ENCODE measurements at regions not wholly inside any gene's neighbourhood (a gene's known extent, or its start where the extent isn't known, plus 50 kb on each side); places are given as distances from the start of the nearest gene placed in this dataset.

DNA sequence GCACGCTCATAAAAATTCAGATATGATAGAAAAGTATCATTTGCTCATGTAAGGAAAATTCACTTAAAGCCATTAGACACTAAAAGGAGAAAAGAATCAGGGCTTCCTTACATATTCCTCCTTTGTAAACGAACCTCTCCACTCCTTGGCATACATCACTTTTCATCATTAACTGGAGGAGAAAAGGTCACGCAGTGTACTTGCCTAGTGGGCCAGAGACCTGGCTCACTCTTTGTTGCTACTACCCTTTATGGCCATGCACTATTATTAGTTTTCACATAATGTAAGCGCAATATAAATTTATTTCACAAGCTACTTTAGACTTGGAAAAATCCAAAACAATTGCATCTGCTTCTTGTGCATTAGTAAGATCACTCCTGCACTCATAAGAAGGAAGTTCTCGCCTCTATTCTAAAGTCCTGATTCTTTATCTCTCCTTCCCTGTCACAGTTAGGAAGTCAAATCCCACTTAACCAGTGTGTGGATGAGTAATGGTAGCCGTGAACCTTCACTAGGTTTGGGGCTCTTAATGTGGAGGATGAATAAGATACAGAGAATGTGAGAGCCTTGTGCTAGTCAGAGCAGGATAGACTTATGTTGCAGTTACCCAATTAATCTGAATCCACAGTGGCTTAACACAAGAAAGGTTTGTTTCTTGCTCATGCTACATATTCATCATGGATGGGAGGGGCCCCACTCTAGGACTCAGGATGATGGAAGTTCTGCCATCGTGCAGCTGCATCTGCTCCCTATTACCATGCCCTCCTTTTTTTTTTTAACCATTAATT, 115.0 kb upstream of the GLS start:
- Histone ChIP-seq H3K27ac (ENCODE audit: low read length) (peak overlapping the region; percentile 46), H3K4me1 (ENCODE audit: control insufficient read depth, insufficient read depth, low read length) (no peaks in the 10 kb centered on the region), H3K27me3 (ENCODE audit: control insufficient read depth, insufficient read depth) (no peaks in the 10 kb centered on the region), H3K9me3 (ENCODE audit: control insufficient read depth, low read length) (no peaks in the 10 kb centered on the region), H3K4me3 (ENCODE audit: low read length) (no peak overlapping the region)
- ATAC-seq (peak in 1 of 2 donors; percentile 65), DNase-seq (no peak)
- intact Hi-C loops (cut with DNase I): no loop called here
- WGBS: 71% methylated on average over 7 of the region's 7 CpGs

DNA sequence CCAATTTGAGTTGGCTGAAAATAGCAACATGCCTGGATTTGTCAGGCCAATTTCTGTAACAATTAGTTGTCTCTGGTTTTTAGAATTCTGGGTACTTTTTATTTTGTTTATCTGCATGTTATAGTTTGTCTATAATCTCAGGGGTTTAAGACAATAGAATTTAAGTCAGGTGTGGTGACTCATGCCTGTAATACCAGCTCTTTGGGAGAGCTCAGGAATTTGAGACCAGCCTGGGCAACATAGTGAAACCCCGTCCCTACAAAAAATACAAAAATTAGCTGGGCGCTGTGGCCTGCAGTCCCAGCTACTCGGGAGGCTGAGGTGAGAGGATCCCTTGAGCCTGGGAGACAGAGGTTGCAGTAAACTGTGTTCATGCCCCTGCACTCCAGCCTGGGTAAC, 114.4 kb upstream of the GLS start:
- no peaks in the 10 kb centered on the region for H3K4me1 ChIP-seq (ENCODE audit: control insufficient read depth, insufficient read depth, low read length)
- 98% methylated on average over 3 of the region's 3 CpGs for WGBS
- H3K27ac ChIP-seq (ENCODE audit: low read length): no peak overlapping the region
- H3K4me3 ChIP-seq (ENCODE audit: low read length): no peak overlapping the region
- ATAC-seq: no peak
- intact Hi-C loops (cut with DNase I): no loop called here
- DNase-seq: no peak
- H3K27me3 ChIP-seq (ENCODE audit: control insufficient read depth, insufficient read depth): no peaks in the 10 kb centered on the region
- no peaks in the 10 kb centered on the region for H3K9me3 ChIP-seq (ENCODE audit: control insufficient read depth, low read length)

DNA sequence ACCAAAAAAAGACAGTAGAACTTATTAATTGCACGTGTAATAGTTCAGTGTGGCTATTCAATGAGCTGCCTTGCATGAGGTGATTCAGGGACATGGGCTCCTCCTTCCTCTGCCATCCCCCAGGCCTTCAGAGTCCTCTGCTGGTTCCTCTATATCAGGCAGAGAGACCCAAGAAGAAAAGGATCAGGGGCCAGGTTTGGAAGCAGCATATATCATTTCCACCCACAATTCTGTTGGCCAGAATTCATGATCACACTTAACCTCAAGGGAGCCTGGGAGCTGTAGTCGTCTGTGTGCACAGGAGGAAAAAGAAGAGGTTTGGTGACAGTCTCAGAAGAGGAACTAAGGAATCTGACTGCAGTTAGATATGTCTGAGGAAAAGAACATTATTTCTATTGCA, 114.0 kb upstream of the GLS start:
- 36% methylated on average over 2 of the region's 2 CpGs for WGBS
- ATAC-seq: peak in 1 of 2 donors; percentile 27
- intact Hi-C loops (cut with DNase I): no loop called here
- H3K4me3 ChIP-seq (ENCODE audit: low read length): no peak overlapping the region
- no peaks in the 10 kb centered on the region for H3K27me3 ChIP-seq (ENCODE audit: control insufficient read depth, insufficient read depth)
- no peak overlapping the region for H3K27ac ChIP-seq (ENCODE audit: low read length)
- no peaks in the 10 kb centered on the region for H3K4me1 ChIP-seq (ENCODE audit: control insufficient read depth, insufficient read depth, low read length)
- H3K9me3 ChIP-seq (ENCODE audit: control insufficient read depth, low read length): no peaks in the 10 kb centered on the region
- DNase-seq: no peak

DNA sequence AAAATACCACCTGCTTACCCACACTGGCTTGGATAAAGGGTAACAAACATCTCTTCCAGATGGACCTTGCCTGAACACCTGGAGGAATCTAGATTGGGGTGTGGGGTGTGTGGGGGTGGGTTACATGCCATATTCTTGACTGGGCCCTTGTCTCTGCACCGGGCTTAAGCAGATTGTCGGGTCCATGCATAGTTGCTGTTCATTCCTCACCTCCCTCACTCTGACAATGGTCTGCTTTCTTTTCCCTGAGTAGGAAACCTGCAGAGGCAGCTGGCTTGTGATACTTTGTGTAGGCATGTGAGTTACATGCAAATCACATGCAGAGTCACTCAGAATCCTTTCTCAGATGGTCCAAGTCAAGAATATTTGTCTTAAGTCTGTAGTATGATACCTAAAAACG, 112.8 kb upstream of the GLS start:
- DNase-seq (no peak), ATAC-seq (no peak)
- Histone ChIP-seq H3K9me3 (ENCODE audit: control insufficient read depth, low read length) (no peaks in the 10 kb centered on the region), H3K4me3 (ENCODE audit: low read length) (no peak overlapping the region), H3K4me1 (ENCODE audit: control insufficient read depth, insufficient read depth, low read length) (no peaks in the 10 kb centered on the region), H3K27ac (ENCODE audit: low read length) (no peak overlapping the region), H3K27me3 (ENCODE audit: control insufficient read depth, insufficient read depth) (no peaks in the 10 kb centered on the region)
- WGBS: 69% methylated on average over 3 of the region's 3 CpGs
- intact Hi-C loops (cut with DNase I): no loop called here

DNA sequence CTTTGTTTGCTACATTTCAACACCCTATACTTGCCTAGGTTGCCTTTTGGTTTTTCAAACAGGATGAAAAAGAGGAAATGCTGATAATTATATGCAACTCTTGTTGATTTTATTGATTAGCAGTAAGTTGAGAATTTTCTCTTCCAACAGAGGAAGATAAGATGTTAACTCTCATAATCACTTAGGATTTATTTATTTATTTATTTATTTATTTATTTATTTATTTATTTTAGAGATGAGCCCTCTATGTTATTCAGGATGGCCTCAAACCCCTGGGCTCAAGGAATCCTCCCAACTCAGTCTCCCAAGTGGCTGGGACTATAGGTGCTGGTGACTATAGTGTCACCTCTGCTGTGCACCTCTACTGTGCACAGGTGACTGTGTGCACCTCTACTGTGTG, 111.4 kb upstream of the GLS start:
- intact Hi-C loops (cut with DNase I): no loop called here
- Histone ChIP-seq H3K4me3 (ENCODE audit: low read length) (no peak overlapping the region), H3K9me3 (ENCODE audit: control insufficient read depth, low read length) (no peaks in the 10 kb centered on the region), H3K27me3 (ENCODE audit: control insufficient read depth, insufficient read depth) (no peaks in the 10 kb centered on the region), H3K4me1 (ENCODE audit: control insufficient read depth, insufficient read depth, low read length) (no peaks in the 10 kb centered on the region), H3K27ac (ENCODE audit: low read length) (no peak overlapping the region)
- DNase-seq: no peak
- ATAC-seq: no peak

DNA sequence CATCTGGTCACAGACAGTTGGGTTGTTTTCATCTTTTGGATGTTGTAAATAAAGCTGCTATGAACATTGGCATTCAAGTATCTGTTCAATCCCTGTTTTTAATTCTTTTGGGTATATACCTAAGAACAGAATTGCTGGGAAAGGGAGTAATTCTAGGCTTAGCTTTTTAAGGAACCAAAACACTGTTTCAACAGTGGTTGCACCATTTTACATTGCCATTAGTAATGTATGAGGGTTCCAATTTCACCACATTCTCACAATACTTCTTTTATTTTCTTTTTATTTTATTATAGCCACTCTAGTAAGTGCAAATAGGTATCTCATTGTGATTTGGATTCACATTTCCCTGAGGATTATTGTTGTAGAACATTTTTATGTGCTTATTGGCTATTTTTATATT, 108.9 kb upstream of the GLS start:
- intact Hi-C loops (cut with DNase I): no loop called here
- no peak for DNase-seq
- no peak for ATAC-seq
- H3K9me3 ChIP-seq (ENCODE audit: control insufficient read depth, low read length): no peaks in the 10 kb centered on the region
- no peak overlapping the region for H3K4me3 ChIP-seq (ENCODE audit: low read length)
- H3K27ac ChIP-seq (ENCODE audit: low read length): no peak overlapping the region
- no peaks in the 10 kb centered on the region for H3K4me1 ChIP-seq (ENCODE audit: control insufficient read depth, insufficient read depth, low read length)
- H3K27me3 ChIP-seq (ENCODE audit: control insufficient read depth, insufficient read depth): no peaks in the 10 kb centered on the region

DNA sequence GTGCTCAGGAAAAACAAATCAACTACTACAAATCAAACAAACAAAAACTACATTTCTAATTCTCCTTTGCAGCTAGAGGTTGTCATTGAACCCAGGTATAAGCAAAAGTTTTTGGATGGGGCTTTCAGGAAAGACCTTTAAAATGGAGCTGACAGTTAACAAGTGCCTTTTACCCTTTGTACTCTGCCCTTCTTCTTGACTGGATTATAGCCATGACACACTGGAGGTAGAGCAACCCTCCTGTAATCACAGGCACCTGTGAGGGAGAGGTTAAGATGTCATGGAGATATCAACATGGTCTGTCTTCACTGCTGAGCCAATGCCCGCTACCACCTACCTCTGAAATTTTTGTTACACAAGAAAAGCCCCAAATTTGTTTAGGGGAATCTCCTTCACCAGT, 100.0 kb upstream of the GLS start:
- WGBS: 100% methylated on average over 1 of the region's 1 CpG
- ATAC-seq (no peak), DNase-seq (no peak)
- no peak overlapping the region for H3K27ac ChIP-seq (ENCODE audit: low read length)
- no peaks in the 10 kb centered on the region for H3K4me1 ChIP-seq (ENCODE audit: control insufficient read depth, insufficient read depth, low read length)
- H3K4me3 ChIP-seq (ENCODE audit: low read length): no peak overlapping the region
- H3K9me3 ChIP-seq (ENCODE audit: control insufficient read depth, low read length): no peaks in the 10 kb centered on the region
- H3K27me3 ChIP-seq (ENCODE audit: control insufficient read depth, insufficient read depth): no peaks in the 10 kb centered on the region
- intact Hi-C loops (cut with DNase I): loop anchor here in 3 of 4 donors (5.0 to 10.0 kb wide), 3 partner anchors 244 to 254 kb away; no protein-coding TSS in a partner anchor

DNA sequence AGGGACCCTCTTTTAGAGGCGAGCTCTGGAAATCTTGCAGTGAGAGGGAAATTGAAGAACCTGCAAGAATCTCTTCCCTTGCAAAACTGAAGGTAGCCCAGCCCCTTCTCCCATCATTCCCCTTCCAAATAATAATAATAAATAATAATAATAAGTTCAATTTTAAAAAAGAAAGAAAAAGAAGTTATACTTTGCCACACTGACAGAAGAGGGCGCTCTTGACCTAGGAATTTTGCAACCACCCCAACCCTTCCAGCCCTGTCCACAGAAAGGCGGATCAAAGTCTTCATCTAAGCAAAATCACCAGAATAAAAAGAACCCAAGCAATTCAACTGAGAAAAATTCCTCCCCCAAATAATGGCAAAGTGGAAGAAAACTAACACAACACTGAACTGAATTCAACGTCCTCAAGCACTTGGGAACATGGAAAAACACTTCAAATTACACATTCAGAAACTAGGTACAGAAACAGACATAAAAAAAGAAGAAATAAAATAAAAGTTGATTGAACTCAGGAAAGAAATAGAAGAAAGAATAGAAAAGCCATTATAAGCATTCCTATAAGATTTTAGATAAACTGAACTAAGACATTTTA, 98.9 kb upstream of the GLS start:
- no peaks in the 10 kb centered on the region for H3K4me1 ChIP-seq (ENCODE audit: control insufficient read depth, insufficient read depth, low read length)
- WGBS: 41% methylated on average over 4 of the region's 4 CpGs
- DNase-seq (peak in 1 of 3 donors; percentile 19), ATAC-seq (peak; percentile 64 to 70)
- H3K27me3 ChIP-seq (ENCODE audit: control insufficient read depth, insufficient read depth): no peaks in the 10 kb centered on the region
- H3K27ac ChIP-seq (ENCODE audit: low read length): no peak overlapping the region
- intact Hi-C loops (cut with DNase I): loop anchor here in 3 of 4 donors (2.0 to 10.0 kb wide), 4 partner anchors 21 to 253 kb away; no protein-coding TSS in a partner anchor
- no peak overlapping the region for H3K4me3 ChIP-seq (ENCODE audit: low read length)
- H3K9me3 ChIP-seq (ENCODE audit: control insufficient read depth, low read length): no peaks in the 10 kb centered on the region

DNA sequence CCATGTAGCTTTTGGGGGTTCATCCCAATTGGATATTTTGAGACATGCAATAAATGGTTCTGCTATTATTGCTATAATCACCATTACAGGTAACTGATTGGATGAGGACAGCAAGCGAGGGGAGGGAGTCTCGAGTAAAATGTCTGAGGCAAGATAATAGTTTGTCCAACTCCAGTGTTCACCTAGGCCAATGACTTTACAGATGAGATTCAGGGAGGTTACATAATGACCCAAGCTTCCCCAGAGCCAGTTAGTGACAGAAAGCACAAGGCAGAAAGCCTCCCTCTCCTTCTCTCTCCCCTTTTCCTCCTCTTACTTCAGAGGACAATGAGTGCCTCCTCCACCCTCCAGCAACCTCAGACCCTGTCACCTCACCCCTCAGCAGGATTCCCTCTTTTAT, 98.4 kb upstream of the GLS start:
- Histone ChIP-seq H3K4me1 (ENCODE audit: control insufficient read depth, insufficient read depth, low read length) (no peaks in the 10 kb centered on the region), H3K9me3 (ENCODE audit: control insufficient read depth, low read length) (no peaks in the 10 kb centered on the region), H3K4me3 (ENCODE audit: low read length) (no peak overlapping the region), H3K27me3 (ENCODE audit: control insufficient read depth, insufficient read depth) (no peaks in the 10 kb centered on the region), H3K27ac (ENCODE audit: low read length) (no peak overlapping the region)
- 96% methylated on average over 2 of the region's 2 CpGs for WGBS
- DNase-seq (no peak), ATAC-seq (no peak)
- intact Hi-C loops (cut with DNase I): loop anchor here in 3 of 4 donors (2.0 to 10.0 kb wide), 4 partner anchors 21 to 253 kb away; no protein-coding TSS in a partner anchor

DNA sequence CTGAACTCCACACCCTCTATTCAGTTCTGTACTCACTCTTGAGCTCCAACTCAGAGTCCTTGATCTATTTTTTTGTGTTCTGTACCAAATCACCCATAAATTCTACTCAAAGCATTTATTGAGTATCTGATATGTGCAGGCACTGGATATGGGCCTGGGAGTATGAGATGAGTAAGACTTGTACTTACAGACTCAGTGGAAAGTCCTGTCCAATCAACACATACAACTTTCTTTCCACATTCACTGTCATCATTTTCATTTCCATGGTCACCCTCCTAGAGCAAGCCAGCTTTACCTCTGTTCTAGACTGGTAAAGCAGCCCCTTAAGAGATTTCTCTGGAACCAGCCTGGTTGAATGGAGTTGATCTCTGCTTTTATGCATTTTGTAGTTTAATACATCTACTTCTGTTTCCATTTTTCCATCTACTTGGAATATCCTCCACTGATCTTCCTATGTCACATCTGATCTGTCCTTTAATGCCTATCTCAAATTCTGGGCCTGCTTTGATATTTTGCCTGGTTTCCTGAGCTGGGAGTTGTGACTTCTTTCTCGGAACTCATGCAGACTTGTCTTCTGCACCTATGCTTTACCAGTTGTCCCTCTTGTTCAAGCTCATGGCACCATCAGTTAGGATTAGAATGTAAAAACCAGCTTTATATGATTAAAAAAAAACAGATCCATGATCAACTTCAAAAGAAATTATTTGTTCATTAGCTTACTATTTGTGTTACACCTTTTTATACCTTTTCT, 96.9 kb upstream of the GLS start:
- DNase-seq: no peak
- H3K4me1 ChIP-seq (ENCODE audit: control insufficient read depth, insufficient read depth, low read length): no peaks in the 10 kb centered on the region
- no peak overlapping the region for H3K27ac ChIP-seq (ENCODE audit: low read length)
- WGBS: 100% methylated on average over 1 of the region's 1 CpG
- no peak overlapping the region for H3K4me3 ChIP-seq (ENCODE audit: low read length)
- ATAC-seq: no peak
- intact Hi-C loops (cut with DNase I): loop anchor here in 3 of 4 donors (2.0 to 10.0 kb wide), 4 partner anchors 19 to 251 kb away; no protein-coding TSS in a partner anchor
- H3K9me3 ChIP-seq (ENCODE audit: control insufficient read depth, low read length): no peaks in the 10 kb centered on the region
- no peaks in the 10 kb centered on the region for H3K27me3 ChIP-seq (ENCODE audit: control insufficient read depth, insufficient read depth)

DNA sequence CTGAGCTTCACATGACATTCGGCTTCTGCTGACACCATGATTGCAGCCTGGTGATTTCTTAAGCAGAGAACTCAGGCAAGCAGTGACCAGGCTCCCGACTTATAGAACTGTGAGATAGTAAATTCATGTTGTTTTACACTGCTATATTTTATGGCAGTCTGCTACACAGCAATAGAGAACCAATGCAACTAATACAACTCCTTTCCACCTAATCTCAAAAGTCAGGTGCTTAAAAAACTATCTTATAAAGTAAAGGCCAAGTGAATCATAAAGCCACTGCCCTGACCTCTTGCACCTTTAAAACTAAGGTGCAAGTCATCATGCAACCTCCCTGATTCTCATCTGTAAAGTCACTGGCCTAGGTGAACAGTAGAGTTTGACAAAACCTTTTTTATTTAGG, 95.3 kb upstream of the GLS start:
- intact Hi-C loops (cut with DNase I): loop anchor here in 2 of 4 donors (10.0 kb wide), 2 partner anchors 239 to 249 kb away; no protein-coding TSS in a partner anchor
- WGBS: 98% methylated on average over 2 of the region's 2 CpGs
- H3K27me3 ChIP-seq (ENCODE audit: control insufficient read depth, insufficient read depth): no peaks in the 10 kb centered on the region

More for the DNA sequence above, 95.3 kb upstream of the GLS start:
- ATAC-seq: no peak
- Histone ChIP-seq H3K4me1 (ENCODE audit: control insufficient read depth, insufficient read depth, low read length) (no peaks in the 10 kb centered on the region), H3K9me3 (ENCODE audit: control insufficient read depth, low read length) (no peaks in the 10 kb centered on the region), H3K4me3 (ENCODE audit: low read length) (no peak overlapping the region), H3K27ac (ENCODE audit: low read length) (no peak overlapping the region)
- DNase-seq: no peak

All from right cardiac atrium (tissue), 5 donors.